Activated gamma-delta T cell treated with anti-CD3 and anti-CD28 coated beads, Interleukin-2, amount 50 U/mL, for 16 hours (primary cell): ENCODE measurements at regions not wholly inside any gene's neighbourhood (a gene's known extent, or its start where the extent isn't known, plus 50 kb on each side); places are given as distances from the start of the nearest gene placed in this dataset.
A peak's percentile ranks its signal among the peaks of the same experiment; 100 is the strongest.

Experiments used
- DNase-seq: peaks from one replicate; pipeline ENCODE4 v3.0.0-alpha.2; 2020; ENCODE audit warnings: low read depth

- DNase-seq: no peak
Measured at GRCh38 chrX:131703646-131704045, 159.8 kb downstream of the OR13H1 start.

GRCh38 chrX:131704136-131704695, 160.3 kb downstream of the OR13H1 start:
- DNase-seq: peak; percentile 85

GRCh38 chrX:131709553-131709952, 165.7 kb downstream of the OR13H1 start:
- DNase-seq: no peak

GRCh38 chrX:131711478-131711867, 167.6 kb downstream of the OR13H1 start:
- DNase-seq: no peak

GRCh38 chrX:131723646-131724045, 179.8 kb downstream of the OR13H1 start:
- no peak for DNase-seq

- DNase-seq: no peak
Measured at GRCh38 chrX:131724292-131724691, 180.4 kb downstream of the OR13H1 start.

GRCh38 chrX:131725001-131725654, 181.3 kb downstream of the OR13H1 start:
- no peak for DNase-seq

GRCh38 chrX:131727778-131728177, 183.9 kb downstream of the OR13H1 start:
- no peak for DNase-seq

GRCh38 chrX:131728295-131729145, 184.6 kb downstream of the OR13H1 start:
- peak; percentile 71 for DNase-seq

- DNase-seq: peak; percentile 62
Measured at GRCh38 chrX:131729295-131729694, 185.4 kb downstream of the OR13H1 start.

GRCh38 chrX:131734621-131735020, 190.7 kb downstream of the OR13H1 start:
- DNase-seq: peak; percentile 41

- no peak for DNase-seq
Measured at GRCh38 chrX:131735127-131735526, 191.3 kb downstream of the OR13H1 start.

GRCh38 chrX:131739823-131740222, 195.9 kb downstream of the OR13H1 start:
- DNase-seq: no peak

- peak; percentile 48 for DNase-seq
Measured at GRCh38 chrX:131741103-131741581, 197.3 kb downstream of the OR13H1 start.

GRCh38 chrX:131745942-131746489, 202.1 kb downstream of the OR13H1 start:
- no peak for DNase-seq

GRCh38 chrX:131746491-131746968, 202.7 kb downstream of the OR13H1 start:
- DNase-seq: peak; percentile 68

GRCh38 chrX:131747173-131747572, 203.3 kb downstream of the OR13H1 start:
- peak; percentile 57 for DNase-seq

- peak; percentile 67 for DNase-seq
Measured at GRCh38 chrX:131752493-131753198, 208.8 kb downstream of the OR13H1 start.

GRCh38 chrX:131762802-131763234, 218.9 kb downstream of the OR13H1 start:
- peak; percentile 29 for DNase-seq

GRCh38 chrX:131763674-131764073, 219.8 kb downstream of the OR13H1 start:
- DNase-seq: peak; percentile 61

- no peak for DNase-seq
Measured at GRCh38 chrX:131764216-131764615, 220.3 kb downstream of the OR13H1 start.
